BE2C (cell line): ENCODE measurements at regions not wholly inside any gene's neighbourhood (a gene's known extent, or its start where the extent isn't known, plus 50 kb on each side); places are given as distances from the start of the nearest gene placed in this dataset.

Experiments
- DNase-seq: peaks from one replicate; pipeline ENCODE4 v3.0.0-alpha.2; 2020
- H3K27me3 ChIP-seq: fragments of 250-450 bp; sonication (Bioruptor Pico); 2 replicates; pipeline ENCODE4 v1.5.1; 2020; ENCODE audit warnings: mild to moderate bottlenecking
- H3K36me3 ChIP-seq: fragments of 250-450 bp; sonication (Bioruptor Pico); 2 replicates; pipeline ENCODE4 v1.5.1; 2020; ENCODE audit warnings: mild to moderate bottlenecking
- H3K4me1 ChIP-seq: fragments of 250-450 bp; sonication (Bioruptor Pico); 2 replicates; pipeline ENCODE4 v1.5.1; 2020
- H3K4me3 ChIP-seq: 2 replicates; pipeline ENCODE4 v1.5.1; 2011; ENCODE audit warnings: low read depth, low read length
- H3K9me3 ChIP-seq: fragments of 250-450 bp; sonication (Bioruptor Pico); 2 replicates; pipeline ENCODE4 v1.5.1; 2020
- TF ChIP-seq, protein P1 (sequence below): IDR thresholded peaks from 2 replicates; pipeline ENCODE4 v1.5.1; 2012; ENCODE audit warnings: mild to moderate bottlenecking, low read depth, low read length

DNA sequence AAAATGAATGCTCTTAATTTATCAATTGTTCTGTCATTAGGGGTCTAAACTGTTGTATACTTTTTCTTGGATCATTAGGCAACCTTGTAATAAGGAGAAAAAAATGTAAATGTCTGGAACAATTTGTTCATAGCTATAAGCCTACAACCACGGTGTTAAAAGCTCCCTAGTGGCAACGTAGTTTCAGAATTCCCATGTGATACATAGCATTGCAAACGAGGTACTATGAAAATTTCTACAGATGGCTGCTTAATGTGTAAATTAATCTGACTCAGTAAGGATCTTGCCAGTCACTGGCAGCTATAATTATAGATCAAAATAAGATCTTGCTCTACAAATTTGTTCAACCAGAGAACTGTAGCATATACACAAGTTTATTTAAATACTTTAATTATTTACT is 304.1 kb upstream of the ADGRL4 start:
- no peaks in the 10 kb centered on the region for H3K36me3 ChIP-seq
- H3K9me3 ChIP-seq, result no peaks in the 10 kb centered on the region
- H3K27me3 ChIP-seq, result no peaks in the 10 kb centered on the region
- H3K4me1 ChIP-seq, result no peaks in the 10 kb centered on the region
- DNase-seq, result no peak
- no peak overlapping the region for H3K4me3 ChIP-seq
- TF ChIP-seq, protein P1, sequence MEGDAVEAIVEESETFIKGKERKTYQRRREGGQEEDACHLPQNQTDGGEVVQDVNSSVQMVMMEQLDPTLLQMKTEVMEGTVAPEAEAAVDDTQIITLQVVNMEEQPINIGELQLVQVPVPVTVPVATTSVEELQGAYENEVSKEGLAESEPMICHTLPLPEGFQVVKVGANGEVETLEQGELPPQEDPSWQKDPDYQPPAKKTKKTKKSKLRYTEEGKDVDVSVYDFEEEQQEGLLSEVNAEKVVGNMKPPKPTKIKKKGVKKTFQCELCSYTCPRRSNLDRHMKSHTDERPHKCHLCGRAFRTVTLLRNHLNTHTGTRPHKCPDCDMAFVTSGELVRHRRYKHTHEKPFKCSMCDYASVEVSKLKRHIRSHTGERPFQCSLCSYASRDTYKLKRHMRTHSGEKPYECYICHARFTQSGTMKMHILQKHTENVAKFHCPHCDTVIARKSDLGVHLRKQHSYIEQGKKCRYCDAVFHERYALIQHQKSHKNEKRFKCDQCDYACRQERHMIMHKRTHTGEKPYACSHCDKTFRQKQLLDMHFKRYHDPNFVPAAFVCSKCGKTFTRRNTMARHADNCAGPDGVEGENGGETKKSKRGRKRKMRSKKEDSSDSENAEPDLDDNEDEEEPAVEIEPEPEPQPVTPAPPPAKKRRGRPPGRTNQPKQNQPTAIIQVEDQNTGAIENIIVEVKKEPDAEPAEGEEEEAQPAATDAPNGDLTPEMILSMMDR, result no peak

DNA sequence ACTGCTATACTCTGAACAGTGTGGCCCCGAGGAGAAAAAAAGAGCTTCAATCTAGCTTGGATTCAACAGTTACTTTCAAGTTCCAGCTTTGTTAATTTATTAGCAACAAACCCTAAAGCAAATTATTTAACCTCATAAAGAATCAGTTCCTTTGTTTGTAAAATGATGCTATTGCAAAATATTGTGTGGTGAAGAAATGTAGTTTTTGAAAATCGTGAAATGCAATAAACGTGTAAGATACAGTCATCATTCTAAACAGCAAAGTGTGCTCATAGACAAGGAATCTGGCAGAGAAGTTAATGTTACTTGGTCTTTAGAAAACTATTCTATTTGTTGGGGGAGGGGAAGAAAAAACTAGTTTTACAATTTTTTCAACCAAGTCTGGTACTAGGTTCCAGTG is 297.6 kb upstream of the ADGRL4 start:
- DNase-seq, result no peak
- TF ChIP-seq, protein P1, result no peak
- H3K4me3 ChIP-seq, result no peak overlapping the region
- no peaks in the 10 kb centered on the region for H3K36me3 ChIP-seq
- no peaks in the 10 kb centered on the region for H3K4me1 ChIP-seq
- H3K9me3 ChIP-seq, result no peaks in the 10 kb centered on the region
- H3K27me3 ChIP-seq, result no peaks in the 10 kb centered on the region

DNA sequence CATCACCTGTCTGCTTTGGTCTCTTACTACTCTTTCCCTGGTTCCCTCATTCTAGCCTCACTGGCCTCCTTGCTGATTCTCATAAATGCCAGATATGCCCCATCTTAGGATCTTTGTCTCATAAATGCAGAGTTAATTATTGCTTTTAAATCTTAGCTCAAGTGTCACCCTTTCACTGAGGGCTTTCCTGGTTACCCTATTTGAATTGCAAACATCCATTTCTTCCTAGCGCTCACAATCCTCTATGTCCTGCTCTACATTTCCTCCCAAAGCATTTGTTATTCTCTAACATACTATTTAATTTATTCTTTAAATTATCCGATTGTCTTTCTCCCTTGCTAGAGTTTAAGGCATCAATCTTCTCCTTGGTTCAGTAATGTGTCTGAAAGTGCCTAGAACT is 296.5 kb upstream of the ADGRL4 start:
- no peaks in the 10 kb centered on the region for H3K36me3 ChIP-seq
- no peaks in the 10 kb centered on the region for H3K27me3 ChIP-seq
- TF ChIP-seq, protein P1, result no peak
- no peak for DNase-seq
- no peaks in the 10 kb centered on the region for H3K9me3 ChIP-seq
- H3K4me3 ChIP-seq, result no peak overlapping the region
- H3K4me1 ChIP-seq, result no peaks in the 10 kb centered on the region

DNA sequence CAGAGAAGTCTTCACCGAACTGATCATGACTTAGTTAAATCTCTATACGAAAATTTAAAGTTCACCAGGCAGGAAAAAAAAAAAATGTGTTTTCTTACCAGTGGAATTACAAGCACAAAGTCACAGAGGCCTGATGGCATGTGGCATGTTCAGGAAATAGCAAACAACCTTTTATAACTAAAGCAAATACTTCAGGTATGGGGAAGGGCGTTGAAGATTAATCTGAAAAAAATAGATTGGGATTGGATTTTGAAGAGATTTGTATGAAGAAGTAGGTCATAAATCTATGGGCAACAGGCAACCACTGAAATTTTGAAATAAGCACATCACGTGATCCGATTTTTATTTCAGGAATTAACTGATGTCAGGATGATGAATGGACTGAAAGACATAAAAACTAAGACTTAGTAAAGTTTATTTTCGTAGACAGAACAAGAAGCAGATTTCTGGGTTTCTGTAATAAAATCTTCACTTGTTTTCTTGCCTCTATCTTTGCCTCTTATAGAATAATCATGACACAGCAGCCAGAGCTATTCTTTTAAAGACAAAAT is 295.9 kb upstream of the ADGRL4 start:
- H3K4me3 ChIP-seq, result no peak overlapping the region
- DNase-seq, result no peak
- no peaks in the 10 kb centered on the region for H3K27me3 ChIP-seq
- no peaks in the 10 kb centered on the region for H3K4me1 ChIP-seq
- no peaks in the 10 kb centered on the region for H3K36me3 ChIP-seq
- TF ChIP-seq, protein P1, result no peak
- no peaks in the 10 kb centered on the region for H3K9me3 ChIP-seq

DNA sequence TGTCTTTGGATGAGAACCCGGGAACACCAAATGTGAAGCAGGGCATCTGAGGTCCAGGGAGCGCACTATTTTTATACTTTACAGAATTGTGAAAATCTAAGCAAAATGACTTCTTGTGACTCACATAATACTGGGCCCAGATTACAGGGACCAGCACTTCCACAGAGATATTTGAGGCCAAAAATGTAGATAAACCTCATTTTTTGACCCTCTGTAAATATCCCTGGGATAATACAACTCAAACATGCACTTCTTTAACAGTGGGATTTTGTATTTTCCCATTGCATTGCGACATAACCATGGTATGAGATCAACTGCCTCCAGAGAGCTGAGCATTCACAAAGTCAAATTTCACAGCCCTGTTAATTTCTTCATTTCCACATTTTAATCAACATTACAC is 289.4 kb upstream of the ADGRL4 start:
- DNase-seq, result no peak
- H3K4me3 ChIP-seq, result no peak overlapping the region
- H3K36me3 ChIP-seq, result no peaks in the 10 kb centered on the region
- no peaks in the 10 kb centered on the region for H3K27me3 ChIP-seq
- H3K4me1 ChIP-seq, result no peaks in the 10 kb centered on the region
- TF ChIP-seq, protein P1, result no peak
- no peaks in the 10 kb centered on the region for H3K9me3 ChIP-seq

DNA sequence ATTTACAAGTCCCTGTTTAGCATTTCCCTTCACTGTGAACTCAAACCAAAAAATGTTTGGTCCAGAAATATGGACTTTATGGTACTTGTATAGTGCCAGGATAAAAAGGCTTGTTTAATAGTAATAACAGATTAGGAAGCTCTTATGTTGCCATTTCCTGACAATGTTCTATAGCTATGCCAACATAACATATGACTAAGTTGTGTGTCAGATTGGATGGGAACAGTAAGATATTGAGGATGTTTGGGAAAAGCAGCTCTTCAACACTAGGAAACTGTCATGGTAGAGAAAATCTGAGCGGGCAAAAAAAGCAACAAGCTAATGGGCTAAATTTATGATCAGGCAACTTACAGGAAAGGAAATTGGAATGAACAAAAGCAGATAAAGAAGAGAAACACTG is 287.1 kb upstream of the ADGRL4 start:
- Histone ChIP-seq H3K9me3 (no peaks in the 10 kb centered on the region), H3K4me1 (no peaks in the 10 kb centered on the region), H3K36me3 (no peaks in the 10 kb centered on the region), H3K4me3 (no peak overlapping the region), H3K27me3 (no peaks in the 10 kb centered on the region)
- TF ChIP-seq, protein P1, result no peak
- no peak for DNase-seq
